ENCODE measurements at regions not wholly inside any gene's neighbourhood (a gene's known extent, or its start where the extent isn't known, plus 50 kb on each side); places are given as distances from the start of the nearest gene placed in this dataset.
A peak's percentile ranks its signal among the peaks of the same experiment; 100 is the strongest.

DNA sequence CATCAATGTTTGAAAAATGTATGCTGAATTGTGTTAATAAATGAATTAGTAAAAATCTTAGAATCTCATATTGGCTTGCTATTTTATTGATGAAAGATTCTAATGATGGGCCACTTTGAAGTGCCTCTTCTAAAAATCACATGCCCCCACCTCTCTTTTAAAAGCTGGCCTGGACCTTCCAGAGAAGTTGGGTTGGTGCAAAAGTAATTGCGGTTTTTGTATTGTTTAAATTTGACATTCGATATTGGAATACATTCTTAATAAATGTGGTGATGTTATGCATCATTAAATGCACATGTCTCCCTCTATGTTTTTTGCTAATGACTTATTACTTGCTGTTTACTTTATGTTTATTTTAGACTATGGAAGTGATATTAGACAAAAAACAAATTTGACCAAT is 314.6 kb upstream of the C16orf82 start:
- BruUV-seq (replicated peaks), result no TSS peak
- intact Hi-C loops (cut with micrococcal nuclease; ENCODE audit: unreplicated experiment), result no loop called here
- H2AFZ ChIP-seq (ENCODE audit: low read length), result no peak overlapping the region
- peaks cover 9% of the 10 kb centered on the region for H3K9me3 ChIP-seq (ENCODE audit: low read length)
- no peaks in the 10 kb centered on the region for H3K79me2 ChIP-seq (ENCODE audit: insufficient read depth, low read length)
- DNase-seq (ENCODE audit: low spot score) (no peak), ATAC-seq (no peak), FAIRE-seq (no peak)
- TF ChIP-seq, protein P1, sequence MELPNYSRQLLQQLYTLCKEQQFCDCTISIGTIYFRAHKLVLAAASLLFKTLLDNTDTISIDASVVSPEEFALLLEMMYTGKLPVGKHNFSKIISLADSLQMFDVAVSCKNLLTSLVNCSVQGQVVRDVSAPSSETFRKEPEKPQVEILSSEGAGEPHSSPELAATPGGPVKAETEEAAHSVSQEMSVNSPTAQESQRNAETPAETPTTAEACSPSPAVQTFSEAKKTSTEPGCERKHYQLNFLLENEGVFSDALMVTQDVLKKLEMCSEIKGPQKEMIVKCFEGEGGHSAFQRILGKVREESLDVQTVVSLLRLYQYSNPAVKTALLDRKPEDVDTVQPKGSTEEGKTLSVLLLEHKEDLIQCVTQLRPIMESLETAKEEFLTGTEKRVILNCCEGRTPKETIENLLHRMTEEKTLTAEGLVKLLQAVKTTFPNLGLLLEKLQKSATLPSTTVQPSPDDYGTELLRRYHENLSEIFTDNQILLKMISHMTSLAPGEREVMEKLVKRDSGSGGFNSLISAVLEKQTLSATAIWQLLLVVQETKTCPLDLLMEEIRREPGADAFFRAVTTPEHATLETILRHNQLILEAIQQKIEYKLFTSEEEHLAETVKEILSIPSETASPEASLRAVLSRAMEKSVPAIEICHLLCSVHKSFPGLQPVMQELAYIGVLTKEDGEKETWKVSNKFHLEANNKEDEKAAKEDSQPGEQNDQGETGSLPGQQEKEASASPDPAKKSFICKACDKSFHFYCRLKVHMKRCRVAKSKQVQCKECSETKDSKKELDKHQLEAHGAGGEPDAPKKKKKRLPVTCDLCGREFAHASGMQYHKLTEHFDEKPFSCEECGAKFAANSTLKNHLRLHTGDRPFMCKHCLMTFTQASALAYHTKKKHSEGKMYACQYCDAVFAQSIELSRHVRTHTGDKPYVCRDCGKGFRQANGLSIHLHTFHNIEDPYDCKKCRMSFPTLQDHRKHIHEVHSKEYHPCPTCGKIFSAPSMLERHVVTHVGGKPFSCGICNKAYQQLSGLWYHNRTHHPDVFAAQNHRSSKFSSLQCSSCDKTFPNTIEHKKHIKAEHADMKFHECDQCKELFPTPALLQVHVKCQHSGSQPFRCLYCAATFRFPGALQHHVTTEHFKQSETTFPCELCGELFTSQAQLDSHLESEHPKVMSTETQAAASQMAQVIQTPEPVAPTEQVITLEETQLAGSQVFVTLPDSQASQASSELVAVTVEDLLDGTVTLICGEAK (IDR thresholded peaks at IDR 0.05), result peak; percentile 71
- TF ChIP-seq, protein P1 (CRISPR knock-in tag; IDR thresholded peaks at IDR 0.05), result no peak
- no peak for TF ChIP-seq NBN (conservative IDR thresholded peaks at IDR 0.05)
- H3K9ac ChIP-seq (ENCODE audit: insufficient read depth, low read depth, low read length), result no peak overlapping the region
- H3K4me3 ChIP-seq (replicated peaks in 1 of 3; ENCODE audit: insufficient read depth in 1 of 3, low read depth in 2 of 3, low read length in 3 of 3), result no peak overlapping the region
- H3K4me2 ChIP-seq (ENCODE audit: low read depth, low read length), result no peak overlapping the region
- H3K27me3 ChIP-seq (ENCODE audit: control insufficient read depth in 1 of 2, insufficient read depth in 2 of 2, low read length in 2 of 2), result no peaks in the 10 kb centered on the region; a peak in 1 of 5 replicates
- CTCF ChIA-PET (ENCODE audit: low intra/inter-chr PET ratio, low total read pairs), result no interaction called here
- no peaks in the 10 kb centered on the region for H4K20me1 ChIP-seq (ENCODE audit: insufficient read depth, low read length)
- H3K27ac ChIP-seq (ENCODE audit: extremely low read length, insufficient read depth, low read length), result no peak overlapping the region
- 56% methylated on average over 2 of the region's 2 CpGs for WGBS (ENCODE audit: low lambda C conversion rate)
- POLR2A ChIA-PET, result no interaction called here
- H3K36me3 ChIP-seq (replicated peaks in 1 of 2; ENCODE audit: control insufficient read depth in 1 of 2, insufficient read depth in 2 of 2, low read length in 2 of 2), result no peaks in the 10 kb centered on the region
- no peaks in the 10 kb centered on the region for H3K4me1 ChIP-seq (ENCODE audit: insufficient read depth, low read length)
- in situ Hi-C loops (cut with HindIII; ENCODE audit: extremely low pct_ligation_motif_present, low pct_unique_long_range_greater_than_20kb), result no loop called here

All from HepG2 (cell line).